ENCODE measurements at regions not wholly inside any gene's neighbourhood (a gene's known extent, or its start where the extent isn't known, plus 50 kb on each side); places are given as distances from the start of the nearest gene placed in this dataset.
"Not testable (repeated sequence)": the region's sequence is repeated elsewhere in the genome, so short reads cannot be mapped to it uniquely, and the experiment has no call there.

- H3K4me1 ChIP-seq, result no peaks in the 10 kb centered on the region
- TF ChIP-seq Cebpa-rat (IDR thresholded peaks at IDR 0.05), result no peak
- H4K20me1 ChIP-seq, result no peaks in the 10 kb centered on the region
- no peaks in the 10 kb centered on the region for H3K9me3 ChIP-seq
- H3K4me3 ChIP-seq, result no peak overlapping the region
- no peaks in the 10 kb centered on the region for H3K27me3 ChIP-seq
- H3K9ac ChIP-seq, result no peak overlapping the region
- H3K36me3 ChIP-seq, result no peaks in the 10 kb centered on the region
- H3K4me2 ChIP-seq, result no peak overlapping the region
- H3K27ac ChIP-seq, result no peak overlapping the region
These were observed 217.6 kb upstream of the ETAA1 start for GRCh38 chr2:67179526-67179925.

- no peak overlapping the region for H3K4me3 ChIP-seq
- H3K9me3 ChIP-seq, result no peaks in the 10 kb centered on the region
- H3K4me1 ChIP-seq, result no peaks in the 10 kb centered on the region
- no peaks in the 10 kb centered on the region for H3K27me3 ChIP-seq
- no peaks in the 10 kb centered on the region for H4K20me1 ChIP-seq
- TF ChIP-seq Cebpa-rat (IDR thresholded peaks at IDR 0.05), result no peak
- H3K27ac ChIP-seq, result no peak overlapping the region
- no peak overlapping the region for H3K9ac ChIP-seq
- no peak overlapping the region for H3K4me2 ChIP-seq
- H3K36me3 ChIP-seq, result no peaks in the 10 kb centered on the region
These were observed 216.3 kb upstream of the ETAA1 start for GRCh38 chr2:67180841-67181240.

GRCh38 chr2:67182884-67183283 is 214.2 kb upstream of the ETAA1 start:
- H3K27me3 ChIP-seq, result no peaks in the 10 kb centered on the region
- no peak overlapping the region for H3K27ac ChIP-seq
- H3K4me1 ChIP-seq, result no peaks in the 10 kb centered on the region
- H3K36me3 ChIP-seq, result no peaks in the 10 kb centered on the region
- H3K9me3 ChIP-seq, result no peaks in the 10 kb centered on the region
- no peak for TF ChIP-seq Cebpa-rat (IDR thresholded peaks at IDR 0.05)
- H3K9ac ChIP-seq, result no peak overlapping the region
- no peak overlapping the region for H3K4me3 ChIP-seq
- no peaks in the 10 kb centered on the region for H4K20me1 ChIP-seq
- H3K4me2 ChIP-seq, result no peak overlapping the region

- no peak overlapping the region for H3K27ac ChIP-seq
- TF ChIP-seq Cebpa-rat (IDR thresholded peaks at IDR 0.05), result no peak
These were observed 210.8 kb upstream of the ETAA1 start for GRCh38 chr2:67186326-67186725.

GRCh38 chr2:67186871-67187270 is 210.3 kb upstream of the ETAA1 start:
- H3K27me3 ChIP-seq, result no peaks in the 10 kb centered on the region
- H4K20me1 ChIP-seq, result no peaks in the 10 kb centered on the region
- H3K4me3 ChIP-seq, result no peak overlapping the region
- H3K4me2 ChIP-seq, result no peak overlapping the region
- H3K27ac ChIP-seq, result no peak overlapping the region
- no peak overlapping the region for H3K9ac ChIP-seq
- no peaks in the 10 kb centered on the region for H3K4me1 ChIP-seq
- no peaks in the 10 kb centered on the region for H3K9me3 ChIP-seq
- no peak for TF ChIP-seq Cebpa-rat (IDR thresholded peaks at IDR 0.05)
- no peaks in the 10 kb centered on the region for H3K36me3 ChIP-seq

More at GRCh38 chr2:67186326-67186725, 210.8 kb upstream of the ETAA1 start:
- H3K27me3 ChIP-seq, result no peaks in the 10 kb centered on the region
- no peak overlapping the region for H3K4me3 ChIP-seq
- H3K9me3 ChIP-seq, result no peaks in the 10 kb centered on the region
- no peaks in the 10 kb centered on the region for H3K36me3 ChIP-seq
- H3K9ac ChIP-seq, result no peak overlapping the region
- H3K4me1 ChIP-seq, result no peaks in the 10 kb centered on the region
- no peaks in the 10 kb centered on the region for H4K20me1 ChIP-seq
- H3K4me2 ChIP-seq, result no peak overlapping the region

- not testable (repeated sequence) for H3K27ac ChIP-seq, H3K36me3 ChIP-seq, H3K4me2 ChIP-seq, H3K4me1 ChIP-seq, H3K27me3 ChIP-seq, H3K9me3 ChIP-seq, H3K4me3 ChIP-seq, H3K9ac ChIP-seq, H4K20me1 ChIP-seq
These were observed 201.8 kb upstream of the ETAA1 start for GRCh38 chr2:67195327-67195726.

- Histone ChIP-seq H3K4me1 (no peaks in the 10 kb centered on the region), H3K27ac (no peak overlapping the region), H3K9me3 (no peaks in the 10 kb centered on the region), H3K36me3 (no peaks in the 10 kb centered on the region), H3K27me3 (no peaks in the 10 kb centered on the region), H4K20me1 (no peaks in the 10 kb centered on the region), H3K9ac (no peak overlapping the region), H3K4me3 (no peak overlapping the region), H3K4me2 (no peak overlapping the region)
- no peak for TF ChIP-seq Cebpa-rat (IDR thresholded peaks at IDR 0.05)
These were observed 195.6 kb upstream of the ETAA1 start for GRCh38 chr2:67201521-67201920.

- Histone ChIP-seq H3K36me3 (no peaks in the 10 kb centered on the region), H3K9ac (no peak overlapping the region), H3K27ac (no peak overlapping the region), H3K4me1 (no peaks in the 10 kb centered on the region), H3K4me3 (no peak overlapping the region), H3K27me3 (no peaks in the 10 kb centered on the region), H4K20me1 (no peaks in the 10 kb centered on the region), H3K9me3 (no peaks in the 10 kb centered on the region), H3K4me2 (no peak overlapping the region)
- TF ChIP-seq Cebpa-rat (IDR thresholded peaks at IDR 0.05), result no peak
These were observed 192.8 kb upstream of the ETAA1 start for GRCh38 chr2:67204349-67204748.

- Histone ChIP-seq H3K4me1 (no peaks in the 10 kb centered on the region), H3K4me3 (no peak overlapping the region), H3K27me3 (no peaks in the 10 kb centered on the region), H4K20me1 (no peaks in the 10 kb centered on the region), H3K9me3 (no peaks in the 10 kb centered on the region), H3K36me3 (no peaks in the 10 kb centered on the region), H3K4me2 (no peak overlapping the region), H3K27ac (no peak overlapping the region), H3K9ac (no peak overlapping the region)
- no peak for TF ChIP-seq Cebpa-rat (IDR thresholded peaks at IDR 0.05)
These were observed 188.1 kb upstream of the ETAA1 start for GRCh38 chr2:67208887-67209500.

- H3K4me3 ChIP-seq, result no peak overlapping the region
- H3K36me3 ChIP-seq, result no peaks in the 10 kb centered on the region
- H3K9ac ChIP-seq, result no peak overlapping the region
- H3K27me3 ChIP-seq, result no peaks in the 10 kb centered on the region
- no peak overlapping the region for H3K27ac ChIP-seq
- H3K9me3 ChIP-seq, result no peaks in the 10 kb centered on the region
- H3K4me1 ChIP-seq, result no peaks in the 10 kb centered on the region
- no peak for TF ChIP-seq Cebpa-rat (IDR thresholded peaks at IDR 0.05)
- H4K20me1 ChIP-seq, result no peaks in the 10 kb centered on the region
- no peak overlapping the region for H3K4me2 ChIP-seq
These were observed 186.7 kb upstream of the ETAA1 start for GRCh38 chr2:67210430-67210829.

GRCh38 chr2:67212203-67212602 is 184.9 kb upstream of the ETAA1 start:
- no peak overlapping the region for H3K27ac ChIP-seq
- no peak for TF ChIP-seq Cebpa-rat (IDR thresholded peaks at IDR 0.05)
- H3K27me3 ChIP-seq, result no peaks in the 10 kb centered on the region
- H3K4me3 ChIP-seq, result no peak overlapping the region
- H3K9ac ChIP-seq, result no peak overlapping the region
- H3K36me3 ChIP-seq, result no peaks in the 10 kb centered on the region
- H4K20me1 ChIP-seq, result no peaks in the 10 kb centered on the region
- H3K9me3 ChIP-seq, result no peaks in the 10 kb centered on the region
- H3K4me2 ChIP-seq, result no peak overlapping the region
- H3K4me1 ChIP-seq, result no peaks in the 10 kb centered on the region

Data from BLaER1 (cell line).